Stimulated activated CD4-positive, alpha-beta T cell treated with anti-CD3 and anti-CD28 coated beads, Interleukin-4, amount 100 ng/mL, for 4 hours (primary cell): ENCODE measurements at regions not wholly inside any gene's neighbourhood (a gene's known extent, or its start where the extent isn't known, plus 50 kb on each side); places are given as distances from the start of the nearest gene placed in this dataset.

Experiments
- DNase-seq, 2 experiments: peaks; one replicate each; pipeline ENCODE4 v3.0.0-alpha.2; 2020

GRCh38 chr22:48685767-48686166 lies 1141.9 kb downstream of the BRD1 start:
- no peak for DNase-seq

- no peak for DNase-seq
Observed at GRCh38 chr22:48683640-48684039, 1144.0 kb downstream of the BRD1 start.

- DNase-seq, result no peak
Observed at GRCh38 chr22:48682504-48682903, 1145.2 kb downstream of the BRD1 start.

- no peak for DNase-seq
Observed at GRCh38 chr22:48680601-48681000, 1147.1 kb downstream of the BRD1 start.

- DNase-seq, result no peak
Observed at GRCh38 chr22:48679656-48680555, 1147.8 kb downstream of the BRD1 start.

GRCh38 chr22:48678171-48679135 lies 1149.2 kb downstream of the BRD1 start:
- no peak for DNase-seq

- DNase-seq, result no peak
Observed at GRCh38 chr22:48677621-48678020, 1150.1 kb downstream of the BRD1 start.

GRCh38 chr22:48677168-48677520 lies 1150.5 kb downstream of the BRD1 start:
- no peak for DNase-seq

- no peak for DNase-seq
Observed at GRCh38 chr22:48676266-48677167, 1151.2 kb downstream of the BRD1 start.

GRCh38 chr22:48675830-48676145 lies 1151.9 kb downstream of the BRD1 start:
- no peak for DNase-seq

- DNase-seq, result no peak
Observed at GRCh38 chr22:48675141-48675829, 1152.4 kb downstream of the BRD1 start.

- no peak for DNase-seq
Observed at GRCh38 chr22:48673806-48674500, 1153.7 kb downstream of the BRD1 start.

- DNase-seq, result no peak
Observed at GRCh38 chr22:48672387-48672786, 1155.3 kb downstream of the BRD1 start.

GRCh38 chr22:48670731-48671130 lies 1156.9 kb downstream of the BRD1 start:
- DNase-seq, result no peak

- no peak for DNase-seq
Observed at GRCh38 chr22:48669986-48670716, 1157.5 kb downstream of the BRD1 start.

- DNase-seq, result no peak
Observed at GRCh38 chr22:48669226-48669625, 1158.4 kb downstream of the BRD1 start.

GRCh38 chr22:48667289-48667688 lies 1160.4 kb downstream of the BRD1 start:
- DNase-seq, result no peak

GRCh38 chr22:48666620-48667019 lies 1161.1 kb downstream of the BRD1 start:
- DNase-seq, result no peak

- DNase-seq, result no peak
Observed at GRCh38 chr22:48665311-48665995, 1162.2 kb downstream of the BRD1 start.

- no peak for DNase-seq
Observed at GRCh38 chr22:48664586-48664985, 1163.1 kb downstream of the BRD1 start.
